ENCODE measurements at regions not wholly inside any gene's neighbourhood (a gene's known extent, or its start where the extent isn't known, plus 50 kb on each side); places are given as distances from the start of the nearest gene placed in this dataset.
"Not testable (repeated sequence)": the region's sequence is repeated elsewhere in the genome, so short reads cannot be mapped to it uniquely, and the experiment has no call there.

DNA sequence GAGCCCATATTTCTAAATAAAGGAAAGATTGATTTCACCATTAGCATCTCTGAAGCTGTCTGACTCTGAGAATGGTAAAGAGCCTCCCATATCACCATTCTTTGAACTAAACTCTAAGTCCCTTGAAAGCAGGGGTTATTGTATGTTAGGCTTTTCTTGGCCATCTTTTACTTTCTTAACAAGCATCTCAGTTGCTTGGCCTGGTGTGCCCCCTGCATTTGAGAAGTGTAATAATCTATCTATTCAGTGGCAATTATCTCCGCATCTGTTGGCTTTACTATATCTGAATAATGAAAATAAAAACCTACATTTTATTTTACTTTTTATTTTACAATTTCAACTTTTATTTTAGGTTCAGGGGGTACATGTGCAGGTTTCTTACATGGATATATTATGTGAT is 128.3 kb upstream of the ARMCX2 start:
- H3K9me3 ChIP-seq (ENCODE audit: insufficient read depth, low read length) = no peaks in the 10 kb centered on the region
- H3K36me3 ChIP-seq (replicated peaks; ENCODE audit: low read depth, low read length) = no peaks in the 10 kb centered on the region
- no peak overlapping the region for H3K4me3 ChIP-seq (ENCODE audit: low read length)
- no peak overlapping the region for H3K9ac ChIP-seq (ENCODE audit: low read length)
- H3K27ac ChIP-seq (ENCODE audit: low read length) = no peak overlapping the region
- H3K79me2 ChIP-seq (ENCODE audit: low read length) = no peaks in the 10 kb centered on the region
- no peak overlapping the region for H2AFZ ChIP-seq (ENCODE audit: low read depth, low read length)
- H3K4me1 ChIP-seq (ENCODE audit: low read length) = no peaks in the 10 kb centered on the region
- no peaks in the 10 kb centered on the region for H4K20me1 ChIP-seq (ENCODE audit: insufficient read depth, low read length)
- no peaks in the 10 kb centered on the region for H3K27me3 ChIP-seq (ENCODE audit: low read depth, low read length)
- H3K4me2 ChIP-seq (ENCODE audit: low read length) = no peak overlapping the region
- TF ChIP-seq EZH2phosphoT487 (IDR thresholded peaks at IDR 0.05; ENCODE audit: low read depth) = no peak
- TF ChIP-seq, protein P1, sequence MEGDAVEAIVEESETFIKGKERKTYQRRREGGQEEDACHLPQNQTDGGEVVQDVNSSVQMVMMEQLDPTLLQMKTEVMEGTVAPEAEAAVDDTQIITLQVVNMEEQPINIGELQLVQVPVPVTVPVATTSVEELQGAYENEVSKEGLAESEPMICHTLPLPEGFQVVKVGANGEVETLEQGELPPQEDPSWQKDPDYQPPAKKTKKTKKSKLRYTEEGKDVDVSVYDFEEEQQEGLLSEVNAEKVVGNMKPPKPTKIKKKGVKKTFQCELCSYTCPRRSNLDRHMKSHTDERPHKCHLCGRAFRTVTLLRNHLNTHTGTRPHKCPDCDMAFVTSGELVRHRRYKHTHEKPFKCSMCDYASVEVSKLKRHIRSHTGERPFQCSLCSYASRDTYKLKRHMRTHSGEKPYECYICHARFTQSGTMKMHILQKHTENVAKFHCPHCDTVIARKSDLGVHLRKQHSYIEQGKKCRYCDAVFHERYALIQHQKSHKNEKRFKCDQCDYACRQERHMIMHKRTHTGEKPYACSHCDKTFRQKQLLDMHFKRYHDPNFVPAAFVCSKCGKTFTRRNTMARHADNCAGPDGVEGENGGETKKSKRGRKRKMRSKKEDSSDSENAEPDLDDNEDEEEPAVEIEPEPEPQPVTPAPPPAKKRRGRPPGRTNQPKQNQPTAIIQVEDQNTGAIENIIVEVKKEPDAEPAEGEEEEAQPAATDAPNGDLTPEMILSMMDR (IDR thresholded peaks at IDR 0.05; ENCODE audit: low read depth, low read length) = no peak

DNA sequence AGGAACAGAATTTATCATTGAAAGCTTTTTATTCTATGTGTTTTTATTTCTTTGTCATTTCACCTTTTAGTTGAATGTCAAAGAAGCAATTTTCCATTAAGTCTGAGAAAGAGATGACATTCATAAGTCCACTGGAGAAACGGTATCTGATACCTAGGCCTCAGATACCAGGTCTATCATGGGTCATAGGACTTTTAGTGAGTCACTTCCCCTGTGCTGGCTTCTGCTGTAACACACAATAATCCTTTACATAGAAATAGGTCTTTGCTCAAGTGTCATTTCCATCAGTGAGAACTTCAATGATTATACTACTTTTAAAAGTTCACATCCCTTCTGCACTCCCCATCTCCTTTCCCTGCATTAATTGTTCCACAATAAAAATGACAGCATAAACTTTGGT is 125.5 kb upstream of the ARMCX2 start:
- Histone ChIP-seq H2AFZ (ENCODE audit: low read depth, low read length) (no peak overlapping the region), H3K79me2 (ENCODE audit: low read length) (no peaks in the 10 kb centered on the region), H3K9ac (ENCODE audit: low read length) (no peak overlapping the region), H3K4me3 (ENCODE audit: low read length) (no peak overlapping the region), H3K4me1 (ENCODE audit: low read length) (no peaks in the 10 kb centered on the region), H3K27me3 (ENCODE audit: low read depth, low read length) (no peaks in the 10 kb centered on the region), H3K36me3 (replicated peaks; ENCODE audit: low read depth, low read length) (no peaks in the 10 kb centered on the region), H3K27ac (ENCODE audit: low read length) (no peak overlapping the region), H3K9me3 (ENCODE audit: insufficient read depth, low read length) (no peaks in the 10 kb centered on the region), H4K20me1 (ENCODE audit: insufficient read depth, low read length) (no peaks in the 10 kb centered on the region), H3K4me2 (ENCODE audit: low read length) (no peak overlapping the region)
- no peak for TF ChIP-seq EZH2phosphoT487 (IDR thresholded peaks at IDR 0.05; ENCODE audit: low read depth)
- TF ChIP-seq, protein P1 (IDR thresholded peaks at IDR 0.05; ENCODE audit: low read depth, low read length) = no peak

DNA sequence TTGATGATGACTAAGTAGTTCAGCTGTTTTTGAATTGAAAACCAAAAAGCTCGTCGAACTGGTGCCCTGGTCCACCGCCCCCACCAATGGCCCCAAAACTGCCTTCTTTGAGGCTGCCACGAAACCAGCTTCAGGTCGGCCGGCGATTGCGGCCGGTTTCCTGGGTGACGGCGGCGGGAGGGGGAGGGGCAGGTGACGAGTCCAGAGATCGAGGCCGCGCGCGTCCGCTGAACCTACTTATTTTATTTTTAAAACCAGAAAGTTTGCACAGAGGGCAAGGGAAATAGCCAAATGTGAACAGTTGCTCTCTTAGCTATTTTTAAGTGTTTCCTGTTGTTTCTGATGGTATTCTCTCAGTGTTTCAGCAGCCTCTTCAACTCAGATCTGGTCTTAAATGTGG is 120.8 kb upstream of the ARMCX2 start:
- not testable (repeated sequence) for H4K20me1 ChIP-seq (ENCODE audit: insufficient read depth, low read length)

DNA sequence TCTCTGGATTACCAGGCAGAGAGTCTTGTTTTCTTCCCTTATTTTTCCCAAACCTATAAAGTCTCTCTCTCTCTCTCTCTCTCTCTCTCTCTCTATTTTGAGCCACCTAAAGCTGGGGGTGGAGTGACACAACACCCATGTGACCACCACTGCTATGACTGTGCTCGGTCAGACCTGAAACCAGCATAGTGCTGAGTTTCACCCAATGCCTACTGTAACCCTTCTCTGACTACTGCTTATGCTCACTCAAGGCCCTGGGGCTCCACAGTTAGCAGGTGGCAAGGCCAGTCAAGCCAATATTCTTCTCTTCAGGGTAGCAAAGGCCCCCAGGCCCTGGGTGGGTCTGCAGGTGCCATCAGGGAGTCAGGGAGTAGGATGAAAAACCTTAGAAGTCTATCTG is 114.7 kb upstream of the ARMCX2 start:
- H3K4me3 ChIP-seq (ENCODE audit: low read length) = no peak overlapping the region
- no peaks in the 10 kb centered on the region for H3K27me3 ChIP-seq (ENCODE audit: low read depth, low read length)
- no peak overlapping the region for H3K4me2 ChIP-seq (ENCODE audit: low read length)
- H4K20me1 ChIP-seq (ENCODE audit: insufficient read depth, low read length) = no peaks in the 10 kb centered on the region
- no peaks in the 10 kb centered on the region for H3K79me2 ChIP-seq (ENCODE audit: low read length)
- H2AFZ ChIP-seq (ENCODE audit: low read depth, low read length) = no peak overlapping the region
- no peak overlapping the region for H3K27ac ChIP-seq (ENCODE audit: low read length)
- H3K9ac ChIP-seq (ENCODE audit: low read length) = no peak overlapping the region
- TF ChIP-seq, protein P1 (IDR thresholded peaks at IDR 0.05; ENCODE audit: low read depth, low read length) = no peak
- no peak for TF ChIP-seq EZH2phosphoT487 (IDR thresholded peaks at IDR 0.05; ENCODE audit: low read depth)
- H3K9me3 ChIP-seq (ENCODE audit: insufficient read depth, low read length) = no peaks in the 10 kb centered on the region
- no peaks in the 10 kb centered on the region for H3K4me1 ChIP-seq (ENCODE audit: low read length)
- H3K36me3 ChIP-seq (replicated peaks; ENCODE audit: low read depth, low read length) = no peaks in the 10 kb centered on the region

More for the DNA sequence above, 120.8 kb upstream of the ARMCX2 start:
- not testable (repeated sequence) for H3K9ac ChIP-seq (ENCODE audit: low read length); H3K9me3 ChIP-seq (ENCODE audit: insufficient read depth, low read length); H2AFZ ChIP-seq (ENCODE audit: low read depth, low read length); H3K4me3 ChIP-seq (ENCODE audit: low read length); H3K27ac ChIP-seq (ENCODE audit: low read length); H3K79me2 ChIP-seq (ENCODE audit: low read length); H3K36me3 ChIP-seq (replicated peaks; ENCODE audit: low read depth, low read length); H3K27me3 ChIP-seq (ENCODE audit: low read depth, low read length); H3K4me1 ChIP-seq (ENCODE audit: low read length); H3K4me2 ChIP-seq (ENCODE audit: low read length)

DNA sequence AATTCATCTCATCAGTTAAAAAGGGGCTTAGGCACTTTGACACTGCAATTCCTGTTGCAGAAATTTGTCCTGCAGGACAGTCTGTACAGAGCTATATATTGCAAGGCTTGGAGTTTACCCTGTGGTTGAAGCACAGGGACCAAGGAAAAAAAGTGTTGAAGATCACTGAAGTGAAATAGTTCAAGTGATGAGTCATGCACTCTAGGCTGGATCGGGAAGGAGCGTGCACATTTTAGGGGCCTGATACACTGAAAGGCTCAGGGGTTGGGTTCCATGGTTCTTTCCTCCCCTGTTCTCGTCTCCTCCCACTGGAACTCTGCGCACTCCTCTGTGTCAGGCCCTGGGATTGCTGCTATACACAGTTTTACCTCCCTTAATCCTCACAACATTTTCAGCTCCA is 104.9 kb upstream of the ARMCX2 start:
- TF ChIP-seq, protein P1 (IDR thresholded peaks at IDR 0.05; ENCODE audit: low read depth, low read length) = no peak
- no peak for TF ChIP-seq EZH2phosphoT487 (IDR thresholded peaks at IDR 0.05; ENCODE audit: low read depth)
- no peaks in the 10 kb centered on the region for H3K79me2 ChIP-seq (ENCODE audit: low read length)
- no peak overlapping the region for H3K27ac ChIP-seq (ENCODE audit: low read length)
- no peak overlapping the region for H3K4me2 ChIP-seq (ENCODE audit: low read length)
- no peaks in the 10 kb centered on the region for H3K9me3 ChIP-seq (ENCODE audit: insufficient read depth, low read length)
- H4K20me1 ChIP-seq (ENCODE audit: insufficient read depth, low read length) = no peaks in the 10 kb centered on the region
- H3K4me1 ChIP-seq (ENCODE audit: low read length) = no peaks in the 10 kb centered on the region
- no peak overlapping the region for H2AFZ ChIP-seq (ENCODE audit: low read depth, low read length)
- no peak overlapping the region for H3K4me3 ChIP-seq (ENCODE audit: low read length)
- H3K9ac ChIP-seq (ENCODE audit: low read length) = no peak overlapping the region
- no peaks in the 10 kb centered on the region for H3K27me3 ChIP-seq (ENCODE audit: low read depth, low read length)
- H3K36me3 ChIP-seq (replicated peaks; ENCODE audit: low read depth, low read length) = no peaks in the 10 kb centered on the region
